ENCODE measurements at regions not wholly inside any gene's neighbourhood (a gene's known extent, or its start where the extent isn't known, plus 50 kb on each side); places are given as distances from the start of the nearest gene placed in this dataset.
"Not testable (repeated sequence)": the region's sequence is repeated elsewhere in the genome, so short reads cannot be mapped to it uniquely, and the experiment has no call there.

- DNase-seq (ENCODE audit: low read depth) = no peak
Measured at GRCh38 chr12:4156317-4156716, 117.2 kb upstream of the CCND2 start.

GRCh38 chr12:4154672-4155225 is 118.8 kb upstream of the CCND2 start:
- no peak for DNase-seq (ENCODE audit: low read depth)

GRCh38 chr12:4153343-4153892 is 120.1 kb upstream of the CCND2 start:
- DNase-seq (ENCODE audit: low read depth) = no peak

GRCh38 chr12:4152145-4152795 is 121.3 kb upstream of the CCND2 start:
- no peak for DNase-seq (ENCODE audit: low read depth)

- no peak for DNase-seq (ENCODE audit: low read depth)
Measured at GRCh38 chr12:4151362-4152121, 122.0 kb upstream of the CCND2 start.

GRCh38 chr12:4150355-4150754 is 123.2 kb upstream of the CCND2 start:
- DNase-seq (ENCODE audit: low read depth) = not testable (repeated sequence)

GRCh38 chr12:4148418-4149056 is 125.0 kb upstream of the CCND2 start:
- DNase-seq (ENCODE audit: low read depth) = no peak

- DNase-seq (ENCODE audit: low read depth) = no peak
Measured at GRCh38 chr12:4147031-4147481, 126.5 kb upstream of the CCND2 start.

- DNase-seq (ENCODE audit: low read depth) = no peak
Measured at GRCh38 chr12:4145990-4146859, 127.3 kb upstream of the CCND2 start.

GRCh38 chr12:4144676-4145075 is 128.9 kb upstream of the CCND2 start:
- no peak for DNase-seq (ENCODE audit: low read depth)

- no peak for DNase-seq (ENCODE audit: low read depth)
Measured at GRCh38 chr12:4143896-4144295, 129.7 kb upstream of the CCND2 start.

GRCh38 chr12:4141348-4142270 is 132.0 kb upstream of the CCND2 start:
- DNase-seq (ENCODE audit: low read depth) = no peak

GRCh38 chr12:4140581-4141301 is 132.8 kb upstream of the CCND2 start:
- no peak for DNase-seq (ENCODE audit: low read depth)

GRCh38 chr12:4139191-4139590 is 134.4 kb upstream of the CCND2 start:
- DNase-seq (ENCODE audit: low read depth) = no peak

GRCh38 chr12:4138532-4138931 is 135.0 kb upstream of the CCND2 start:
- DNase-seq (ENCODE audit: low read depth) = not testable (repeated sequence)

GRCh38 chr12:4138051-4138450 is 135.5 kb upstream of the CCND2 start:
- DNase-seq (ENCODE audit: low read depth) = no peak

GRCh38 chr12:4137441-4137840 is 136.1 kb upstream of the CCND2 start:
- no peak for DNase-seq (ENCODE audit: low read depth)

GRCh38 chr12:4137015-4137414 is 136.5 kb upstream of the CCND2 start:
- no peak for DNase-seq (ENCODE audit: low read depth)

- DNase-seq (ENCODE audit: low read depth) = no peak
Measured at GRCh38 chr12:4135919-4136605, 137.5 kb upstream of the CCND2 start.

Measured in HS-5 (cell line).